T-cell (primary cell): ENCODE measurements at regions not wholly inside any gene's neighbourhood (a gene's known extent, or its start where the extent isn't known, plus 50 kb on each side); places are given as distances from the start of the nearest gene placed in this dataset.

Experiments
- ATAC-seq, 4 experiments: fragments of 200-7000 bp in 3 of 4; fragments of 150-1000 bp in 1 of 4; cut with Tn5 transposase; replicated peaks in 1 of 4; 1 replicate in 3 of 4; 2 replicates in 1 of 4; pipeline ENCODE4 v1.10.0; 2021; ENCODE audit warnings: moderate library complexity in 3 of 4, mild to moderate bottlenecking in 2 of 4, moderate number of reproducible peaks in 1 of 4
- CTCF ChIA-PET, 2 donors: fragments of 300-600 bp; sonication (Branson Sonifier 250); formaldehyde crosslinking; loops; one replicate each; lab custom pipeline; 2022; ENCODE audit warnings: antibody characterized with exemption in 2 of 2; lab: Charles Lee
- POLR2A ChIA-PET, 2 donors: fragments of 300-600 bp; sonication (Branson Sonifier 250); formaldehyde crosslinking; loops; one replicate each; lab custom pipeline; 2022; ENCODE audit warnings: antibody characterized with exemption in 2 of 2; lab: Charles Lee
- DNase-seq, 35 experiments: peaks; one replicate each; pipeline versions ENCODE4 v3.0.0 to v3.0.0-alpha.2; 2013 to 2023
- H3K27ac ChIP-seq: one replicate; pipeline ENCODE4 v1.5.1; 2013; ENCODE audit warnings: low read length
- H3K27me3 ChIP-seq, 2 experiments: replicated peaks in 1 of 2; 1 replicate in 1 of 2; 2 replicates in 1 of 2; pipeline versions ENCODE4 v1.6.1 to v1.7.0; 2013; ENCODE audit warnings: low read length in 1 of 2, mixed read lengths in 1 of 2; ENCODE audit not compliant: control insufficient read depth in 2 of 2, insufficient read depth in 2 of 2; ENCODE audit errors: extremely low read depth in 1 of 2
- H3K36me3 ChIP-seq, 2 donors: 1 replicate in 1 of 2; 2 replicates in 1 of 2; pipeline versions ENCODE4 v1.6.1 to v1.7.0; 2013; ENCODE audit warnings: low read length in 1 of 2; ENCODE audit not compliant: control insufficient read depth in 2 of 2, insufficient read depth in 1 of 2; ENCODE audit errors: extremely low read depth in 1 of 2
- H3K4me1 ChIP-seq, 2 experiments: 1 replicate in 1 of 2; 2 replicates in 1 of 2; pipeline versions ENCODE4 v1.6.1 to v1.7.0; 2013; ENCODE audit warnings: low read length in 2 of 2, mixed read lengths in 1 of 2; ENCODE audit not compliant: insufficient read depth in 2 of 2, control insufficient read depth in 1 of 2; ENCODE audit errors: extremely low read depth in 1 of 2
- H3K4me3 ChIP-seq, 2 donors: 1 replicate in 1 of 2; 2 replicates in 1 of 2; pipeline versions ENCODE4 v1.5.1 to v1.7.0; 2013; ENCODE audit warnings: mild to moderate bottlenecking in 2 of 2, low read length in 1 of 2, moderate library complexity in 1 of 2; ENCODE audit not compliant: control insufficient read depth in 1 of 2; ENCODE audit errors: extremely low read depth in 1 of 2
- H3K9me3 ChIP-seq: 2 replicates; pipeline ENCODE4 v1.7.0; 2013
- H3K27ac Mint-ChIP-seq, 2 donors: one replicate each; pipeline ENCODE4 v1.8.0; 2020 to 2021; ENCODE audit warnings: mild to moderate bottlenecking in 2 of 2, mixed read lengths in 2 of 2
- H3K27me3 Mint-ChIP-seq, 2 donors: one replicate each; pipeline ENCODE4 v1.8.0; 2021 to 2022; ENCODE audit warnings: mixed read lengths in 2 of 2
- H3K36me3 Mint-ChIP-seq: one replicate; pipeline ENCODE4 v1.8.0; 2021; ENCODE audit warnings: mixed read lengths
- H3K4me1 Mint-ChIP-seq, 3 donors: one replicate each; pipeline ENCODE4 v1.8.0; 2020 to 2022; ENCODE audit warnings: mixed read lengths in 3 of 3, mild to moderate bottlenecking in 1 of 3
- H3K4me3 Mint-ChIP-seq, 3 donors: one replicate each; pipeline ENCODE4 v1.8.0; 2020 to 2022; ENCODE audit warnings: mild to moderate bottlenecking in 3 of 3, mixed read lengths in 3 of 3, moderate library complexity in 3 of 3
- H3K9me3 Mint-ChIP-seq, 3 donors: one replicate each; pipeline ENCODE4 v1.8.0; 2020 to 2022; ENCODE audit warnings: mixed read lengths in 3 of 3
- WGBS: methylation state at CpG from one replicate; pipeline ENCODE4 v1.1.5; 2013; ENCODE audit warnings: missing lambda C conversion rate; ENCODE audit not compliant: insufficient coverage; 5-methylcytosine and 5-hydroxymethylcytosine counted together

DNA sequence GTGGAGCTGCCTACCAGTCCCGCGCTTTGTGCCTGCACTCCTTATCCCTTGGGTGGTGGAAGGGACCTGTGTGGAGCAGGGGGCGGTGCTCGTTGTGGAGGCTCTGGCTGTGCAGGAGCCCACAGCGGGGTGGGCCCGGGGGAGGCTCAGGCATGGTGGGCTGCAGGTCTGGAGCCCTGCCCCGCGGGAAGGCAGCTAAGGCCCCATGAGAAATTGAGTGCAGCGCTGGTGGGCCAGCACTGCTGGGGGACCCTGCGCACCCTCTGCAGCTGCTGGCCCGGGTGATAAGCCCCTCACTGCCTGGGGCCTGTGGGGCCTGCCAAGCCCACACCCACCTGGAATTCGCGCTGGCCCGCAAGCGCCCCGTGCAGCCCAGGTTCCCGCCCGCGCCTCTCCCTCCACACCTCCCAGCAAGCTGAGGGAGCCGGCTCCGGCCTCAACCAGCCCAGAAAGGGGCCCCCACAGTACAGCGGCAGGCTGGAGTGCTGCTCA, 859.6 kb upstream of the KCND2 start:
- ATAC-seq: no peak
- ChIA-PET CTCF (no interaction called here), POLR2A (no interaction called here)
- Histone ChIP-seq H3K36me3 (no peaks in the 10 kb centered on the region), H3K27me3 (no peaks in the 10 kb centered on the region), H3K9me3 (no peaks in the 10 kb centered on the region), H3K4me3 (no peak overlapping the region), H3K4me1 (no peaks in the 10 kb centered on the region), H3K27ac (no peak overlapping the region)
- H3K4me1 Mint-ChIP-seq: no peaks in the 10 kb centered on the region
- no peak overlapping the region for H3K4me3 Mint-ChIP-seq
- H3K9me3 Mint-ChIP-seq: peaks cover 2 to 7% (median 7%) of the 10 kb centered on the region in 3 donors
- H3K27ac Mint-ChIP-seq: no peak overlapping the region
- H3K27me3 Mint-ChIP-seq: no peaks in the 10 kb centered on the region
- no peaks in the 10 kb centered on the region for H3K36me3 Mint-ChIP-seq
- 98% methylated on average over 14 of the region's 22 CpGs for WGBS
- no peak for DNase-seq

DNA sequence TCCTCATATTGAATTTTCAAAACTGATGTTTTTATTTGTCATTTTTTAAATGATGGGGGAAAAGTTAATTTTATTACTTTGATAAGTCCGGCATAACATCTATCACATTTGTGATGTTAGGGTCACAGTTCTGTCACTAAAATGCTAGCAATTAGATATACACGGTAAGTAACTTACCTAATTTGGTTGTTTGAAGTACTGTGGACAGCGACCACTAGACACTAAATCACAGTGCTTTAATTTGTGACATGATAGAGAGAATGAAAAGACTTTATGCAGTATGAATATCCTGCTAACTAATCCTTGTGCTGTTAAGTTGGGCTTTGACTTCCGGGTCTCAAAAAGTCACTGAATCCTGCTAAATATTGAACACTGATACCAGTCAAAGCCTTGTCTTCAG, 857.3 kb upstream of the KCND2 start:
- Histone ChIP-seq H3K27ac (no peak overlapping the region), H3K27me3 (no peaks in the 10 kb centered on the region), H3K4me1 (no peaks in the 10 kb centered on the region), H3K36me3 (no peaks in the 10 kb centered on the region), H3K4me3 (no peak overlapping the region), H3K9me3 (no peaks in the 10 kb centered on the region)
- CTCF ChIA-PET: no interaction called here
- Mint-ChIP-seq H3K27ac (no peak overlapping the region), H3K36me3 (no peaks in the 10 kb centered on the region), H3K4me3 (no peak overlapping the region), H3K4me1 (no peaks in the 10 kb centered on the region), H3K27me3 (no peaks in the 10 kb centered on the region), H3K9me3 (peaks cover 2 to 11% (median 8%) of the 10 kb centered on the region in 3 donors)
- POLR2A ChIA-PET: no interaction called here
- WGBS: no CpG with 5 or more reads among the region's 4 CpGs
- DNase-seq: no peak
- no peak for ATAC-seq

DNA sequence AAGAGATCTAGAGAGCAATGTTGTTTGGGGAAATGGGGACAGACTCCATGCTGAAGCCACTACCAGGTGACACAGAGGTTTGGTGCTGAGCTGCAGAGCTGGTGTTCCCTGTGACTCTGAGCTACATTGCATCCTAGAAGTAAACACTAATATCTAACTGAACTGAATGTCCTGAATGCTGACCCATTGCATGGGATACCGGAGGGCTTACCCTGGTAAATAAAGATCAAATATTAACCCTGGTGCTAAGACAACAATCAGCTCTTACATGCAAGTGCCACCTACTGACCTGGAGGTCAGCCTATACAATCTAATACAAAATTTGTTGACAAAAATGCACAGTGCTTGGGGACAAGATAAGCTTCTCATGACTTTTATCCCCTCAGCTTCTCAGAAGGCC, 851.3 kb upstream of the KCND2 start:
- H3K27me3 Mint-ChIP-seq: no peaks in the 10 kb centered on the region
- POLR2A ChIA-PET: no interaction called here
- no peaks in the 10 kb centered on the region for H3K4me1 Mint-ChIP-seq
- Histone ChIP-seq H3K4me1 (no peaks in the 10 kb centered on the region), H3K27me3 (no peaks in the 10 kb centered on the region), H3K4me3 (no peak overlapping the region), H3K36me3 (no peaks in the 10 kb centered on the region), H3K27ac (no peak overlapping the region), H3K9me3 (no peaks in the 10 kb centered on the region)
- H3K27ac Mint-ChIP-seq: no peak overlapping the region
- H3K9me3 Mint-ChIP-seq: peaks cover 0 to 15% (median 15%) of the 10 kb centered on the region in 3 donors
- no peak overlapping the region for H3K4me3 Mint-ChIP-seq
- no peaks in the 10 kb centered on the region for H3K36me3 Mint-ChIP-seq
- DNase-seq (no peak), ATAC-seq (no peak)
- CTCF ChIA-PET: no interaction called here
- WGBS: 40% methylated on average over 1 of the region's 1 CpG

DNA sequence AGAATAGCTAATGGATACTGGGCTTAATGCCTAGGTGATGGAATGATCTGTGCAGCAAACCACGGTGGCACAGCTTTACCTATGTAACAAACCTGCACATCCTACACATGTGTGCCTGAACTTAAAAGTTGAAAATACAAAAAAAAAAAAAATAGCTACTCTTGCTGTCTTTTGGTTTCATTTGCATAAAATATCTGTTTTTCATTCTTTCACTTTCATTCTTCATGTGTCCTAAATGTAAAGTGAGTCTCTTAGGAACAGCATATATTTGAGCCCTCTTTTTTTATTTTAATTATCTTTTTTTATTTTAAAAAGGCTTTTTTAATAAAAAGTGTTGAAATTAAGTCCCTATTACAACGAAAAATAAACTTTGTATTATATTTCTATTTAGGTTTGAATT, 836.1 kb upstream of the KCND2 start:
- Mint-ChIP-seq H3K9me3 (peaks cover 18 to 29% (median 26%) of the 10 kb centered on the region in 3 donors), H3K27ac (no peak overlapping the region), H3K36me3 (no peaks in the 10 kb centered on the region), H3K4me1 (no peaks in the 10 kb centered on the region), H3K4me3 (no peak overlapping the region), H3K27me3 (no peaks in the 10 kb centered on the region)
- no peak overlapping the region for H3K27ac ChIP-seq
- WGBS: no CpG with 5 or more reads among the region's 2 CpGs
- H3K4me1 ChIP-seq: no peaks in the 10 kb centered on the region
- POLR2A ChIA-PET: no interaction called here
- no peak overlapping the region for H3K4me3 ChIP-seq
- H3K9me3 ChIP-seq: no peaks in the 10 kb centered on the region
- ATAC-seq (no peak), DNase-seq (no peak)
- CTCF ChIA-PET: no interaction called here
- H3K27me3 ChIP-seq: no peaks in the 10 kb centered on the region
- no peaks in the 10 kb centered on the region for H3K36me3 ChIP-seq

DNA sequence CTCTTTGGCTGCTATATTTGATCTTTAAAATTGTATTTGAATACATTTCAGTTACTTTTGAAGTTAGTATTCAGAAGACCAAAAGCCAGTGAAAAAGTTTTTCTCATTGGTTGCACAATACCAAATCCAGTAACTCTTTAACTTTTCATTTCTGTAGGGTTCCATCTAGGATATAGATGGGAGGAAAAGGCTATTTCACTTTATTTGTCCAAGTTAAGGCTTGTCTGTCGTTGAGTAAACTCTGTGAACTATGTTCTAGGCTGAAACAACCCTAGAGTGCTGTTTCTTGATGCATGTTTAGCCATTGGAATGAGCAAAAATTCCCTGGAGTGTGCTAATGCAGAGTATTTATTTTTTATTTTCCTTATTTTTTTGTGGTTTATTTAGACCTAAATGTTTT, 834.7 kb upstream of the KCND2 start:
- Mint-ChIP-seq H3K36me3 (no peaks in the 10 kb centered on the region), H3K27ac (no peak overlapping the region), H3K27me3 (no peaks in the 10 kb centered on the region), H3K4me1 (no peaks in the 10 kb centered on the region), H3K4me3 (no peak overlapping the region), H3K9me3 (peaks cover 17 to 33% (median 21%) of the 10 kb centered on the region in 3 donors)
- Histone ChIP-seq H3K4me1 (no peaks in the 10 kb centered on the region), H3K4me3 (no peak overlapping the region), H3K27me3 (no peaks in the 10 kb centered on the region), H3K27ac (no peak overlapping the region), H3K9me3 (no peaks in the 10 kb centered on the region), H3K36me3 (no peaks in the 10 kb centered on the region)
- ATAC-seq (no peak), DNase-seq (no peak)
- ChIA-PET CTCF (no interaction called here), POLR2A (no interaction called here)
- WGBS: 0% methylated on average over 1 of the region's 1 CpG

DNA sequence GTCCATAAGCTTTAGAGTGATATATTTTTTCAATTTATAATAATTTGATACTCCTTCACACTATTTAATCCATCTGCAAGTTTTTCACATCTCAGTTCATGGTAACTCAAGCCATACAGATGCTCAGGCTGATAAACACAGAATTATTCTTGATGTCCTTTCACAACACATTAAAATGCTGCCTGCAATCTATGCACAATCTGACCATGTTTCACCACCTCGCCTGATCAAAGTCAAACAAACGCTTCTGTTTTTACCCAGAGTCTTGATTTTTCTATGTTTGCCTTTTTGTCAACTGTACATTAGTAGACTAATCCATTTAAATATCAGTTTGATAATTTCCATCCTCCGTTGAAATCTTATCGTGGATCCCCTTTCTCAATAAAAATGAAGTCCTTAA, 833.8 kb upstream of the KCND2 start:
- Histone ChIP-seq H3K9me3 (no peaks in the 10 kb centered on the region), H3K36me3 (no peaks in the 10 kb centered on the region), H3K4me3 (no peak overlapping the region), H3K27ac (no peak overlapping the region), H3K4me1 (no peaks in the 10 kb centered on the region), H3K27me3 (no peaks in the 10 kb centered on the region)
- Mint-ChIP-seq H3K36me3 (no peaks in the 10 kb centered on the region), H3K9me3 (peaks cover 19 to 36% (median 19%) of the 10 kb centered on the region in 3 donors), H3K27me3 (no peaks in the 10 kb centered on the region), H3K27ac (no peak overlapping the region), H3K4me3 (no peak overlapping the region), H3K4me1 (no peaks in the 10 kb centered on the region)
- POLR2A ChIA-PET: no interaction called here
- DNase-seq: no peak
- ATAC-seq: no peak
- CTCF ChIA-PET: no interaction called here
- WGBS: no CpG with 5 or more reads among the region's 4 CpGs

DNA sequence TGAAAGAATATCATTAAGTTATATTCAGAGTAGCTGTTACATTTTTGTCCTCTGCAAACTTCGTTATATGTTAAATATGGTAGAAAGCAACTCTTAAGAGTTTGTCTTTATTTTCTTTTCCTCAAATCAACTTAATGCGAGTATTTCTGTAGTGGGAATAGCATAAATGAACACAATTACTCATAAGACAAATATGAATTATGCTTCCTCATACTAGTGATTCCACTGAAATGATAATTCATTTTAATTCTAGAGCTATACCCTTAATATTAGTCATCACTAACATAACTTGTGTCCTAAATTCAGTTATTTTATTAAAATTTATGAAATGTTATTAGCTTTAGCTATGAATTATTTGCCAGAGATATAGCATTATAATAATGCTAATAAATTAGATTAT, 820.6 kb upstream of the KCND2 start:
- Mint-ChIP-seq H3K36me3 (no peaks in the 10 kb centered on the region), H3K4me3 (no peak overlapping the region), H3K27ac (no peak overlapping the region), H3K27me3 (no peaks in the 10 kb centered on the region), H3K9me3 (peaks cover 4 to 23% (median 21%) of the 10 kb centered on the region in 3 donors), H3K4me1 (no peaks in the 10 kb centered on the region)
- no peaks in the 10 kb centered on the region for H3K4me1 ChIP-seq
- ChIA-PET CTCF (no interaction called here), POLR2A (no interaction called here)
- ATAC-seq (no peak), DNase-seq (no peak)
- no CpG with 5 or more reads among the region's 2 CpGs for WGBS
- no peaks in the 10 kb centered on the region for H3K9me3 ChIP-seq
- H3K27me3 ChIP-seq: no peaks in the 10 kb centered on the region
- H3K27ac ChIP-seq: no peak overlapping the region
- no peaks in the 10 kb centered on the region for H3K36me3 ChIP-seq
- H3K4me3 ChIP-seq: no peak overlapping the region
